ENCODE measurements at regions not wholly inside any gene's neighbourhood (a gene's known extent, or its start where the extent isn't known, plus 50 kb on each side); places are given as distances from the start of the nearest gene placed in this dataset.

DNA sequence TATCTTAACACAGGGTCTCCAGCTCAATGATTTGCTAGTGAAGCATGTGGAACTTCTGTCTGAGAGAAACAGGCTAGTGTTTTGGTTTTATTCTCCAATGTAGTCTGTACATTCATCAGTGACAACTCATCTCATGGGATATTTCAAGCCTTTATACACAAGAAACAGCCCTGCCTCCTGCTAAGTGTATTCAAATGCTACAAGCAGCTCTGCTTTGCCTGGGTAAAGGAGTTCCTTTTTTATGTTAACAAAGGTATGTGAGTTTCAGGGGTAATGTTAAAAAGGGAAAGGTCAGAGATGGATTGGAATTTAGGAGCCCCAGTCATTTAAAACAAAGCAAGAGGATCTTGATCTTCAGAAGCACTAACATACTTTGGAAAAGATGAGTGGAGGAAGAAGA lies 498.7 kb downstream of the ISL1 start:
- TF ChIP-seq, protein P1, sequence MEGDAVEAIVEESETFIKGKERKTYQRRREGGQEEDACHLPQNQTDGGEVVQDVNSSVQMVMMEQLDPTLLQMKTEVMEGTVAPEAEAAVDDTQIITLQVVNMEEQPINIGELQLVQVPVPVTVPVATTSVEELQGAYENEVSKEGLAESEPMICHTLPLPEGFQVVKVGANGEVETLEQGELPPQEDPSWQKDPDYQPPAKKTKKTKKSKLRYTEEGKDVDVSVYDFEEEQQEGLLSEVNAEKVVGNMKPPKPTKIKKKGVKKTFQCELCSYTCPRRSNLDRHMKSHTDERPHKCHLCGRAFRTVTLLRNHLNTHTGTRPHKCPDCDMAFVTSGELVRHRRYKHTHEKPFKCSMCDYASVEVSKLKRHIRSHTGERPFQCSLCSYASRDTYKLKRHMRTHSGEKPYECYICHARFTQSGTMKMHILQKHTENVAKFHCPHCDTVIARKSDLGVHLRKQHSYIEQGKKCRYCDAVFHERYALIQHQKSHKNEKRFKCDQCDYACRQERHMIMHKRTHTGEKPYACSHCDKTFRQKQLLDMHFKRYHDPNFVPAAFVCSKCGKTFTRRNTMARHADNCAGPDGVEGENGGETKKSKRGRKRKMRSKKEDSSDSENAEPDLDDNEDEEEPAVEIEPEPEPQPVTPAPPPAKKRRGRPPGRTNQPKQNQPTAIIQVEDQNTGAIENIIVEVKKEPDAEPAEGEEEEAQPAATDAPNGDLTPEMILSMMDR (conservative IDR thresholded peaks at IDR 0.05) = no peak
- no peak for TF ChIP-seq EZH2 (IDR thresholded peaks at IDR 0.05; ENCODE audit: low read depth)

All from PC-9 (cell line).